Stimulated activated CD8-positive, alpha-beta memory T cell treated with anti-CD3 and anti-CD28 coated beads, Interleukin-4, amount 100 ng/mL, for 24 hours (primary cell): ENCODE measurements at regions not wholly inside any gene's neighbourhood (a gene's known extent, or its start where the extent isn't known, plus 50 kb on each side); places are given as distances from the start of the nearest gene placed in this dataset.

ENCODE experiments used
- DNase-seq: peaks from one replicate; pipeline ENCODE4 v3.0.0-alpha.2; 2020; ENCODE audit warnings: low read depth

GRCh38 chr4:181685461-181685860 lies 557.7 kb upstream of the TENM3 start:
- no peak for DNase-seq

DNA sequence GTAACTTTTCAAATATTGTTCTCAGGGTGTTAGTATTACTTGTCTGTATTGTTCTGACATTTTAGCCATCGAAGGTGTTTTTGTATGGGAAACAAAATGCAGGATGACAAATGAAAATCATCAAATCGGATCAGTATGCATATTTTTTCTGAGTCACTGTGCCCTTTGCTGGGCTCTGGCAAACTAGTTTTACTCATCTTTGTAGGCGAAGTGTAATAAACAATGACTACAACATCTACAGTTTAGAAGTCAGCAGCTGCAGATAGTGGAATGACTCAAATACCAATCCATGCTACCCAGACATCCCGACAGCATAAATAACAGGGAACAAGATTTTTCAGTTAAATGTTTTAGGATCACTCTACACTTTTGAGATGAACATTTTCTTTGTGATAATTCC lies 557.3 kb upstream of the TENM3 start:
- no peak for DNase-seq

GRCh38 chr4:181687116-181687515 lies 556.1 kb upstream of the TENM3 start:
- DNase-seq = no peak

GRCh38 chr4:181688432-181688831 lies 554.8 kb upstream of the TENM3 start:
- DNase-seq = no peak

- DNase-seq = no peak
These were observed 554.3 kb upstream of the TENM3 start for GRCh38 chr4:181688872-181689271.

DNA sequence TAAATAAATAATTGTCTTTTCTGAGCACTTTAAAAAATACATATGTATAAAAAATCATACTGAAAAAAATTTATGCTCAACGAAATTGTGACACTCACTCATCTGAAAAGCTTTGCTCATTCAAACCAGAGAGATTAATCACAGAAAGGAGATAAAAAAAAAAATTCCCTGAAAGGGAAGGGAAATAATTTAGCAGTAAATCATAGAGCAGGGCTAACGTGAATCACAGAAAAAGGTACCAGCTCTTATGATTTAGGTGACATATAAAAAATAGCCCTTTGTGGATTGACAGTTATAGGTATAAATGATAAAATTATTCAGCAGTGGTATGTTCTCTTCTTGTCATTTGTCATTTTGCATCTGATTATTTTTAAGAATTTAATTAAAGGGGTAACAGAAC lies 552.7 kb upstream of the TENM3 start:
- DNase-seq = no peak

- DNase-seq = no peak
These were observed 550.2 kb upstream of the TENM3 start for GRCh38 chr4:181692965-181693364.

DNA sequence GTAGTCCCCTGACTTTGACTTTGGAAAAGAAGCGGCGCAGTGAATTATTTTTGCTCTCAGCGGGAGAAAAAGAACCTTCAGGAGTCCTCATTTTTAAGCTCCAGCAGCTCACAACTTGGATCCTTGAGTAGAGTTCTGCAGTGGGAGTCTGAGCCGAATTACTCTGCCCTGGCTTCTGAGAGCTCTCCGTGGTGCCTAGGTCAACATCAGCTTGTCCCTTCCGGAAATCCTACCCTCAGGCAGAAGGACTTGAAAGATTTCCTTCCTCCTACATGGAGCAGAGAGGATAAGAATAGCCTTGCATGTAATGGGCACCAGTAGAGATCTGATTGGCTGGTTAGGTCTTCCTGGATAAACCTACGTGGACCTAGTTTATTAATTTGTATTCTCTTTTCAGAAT lies 549.7 kb upstream of the TENM3 start:
- no peak for DNase-seq

DNA sequence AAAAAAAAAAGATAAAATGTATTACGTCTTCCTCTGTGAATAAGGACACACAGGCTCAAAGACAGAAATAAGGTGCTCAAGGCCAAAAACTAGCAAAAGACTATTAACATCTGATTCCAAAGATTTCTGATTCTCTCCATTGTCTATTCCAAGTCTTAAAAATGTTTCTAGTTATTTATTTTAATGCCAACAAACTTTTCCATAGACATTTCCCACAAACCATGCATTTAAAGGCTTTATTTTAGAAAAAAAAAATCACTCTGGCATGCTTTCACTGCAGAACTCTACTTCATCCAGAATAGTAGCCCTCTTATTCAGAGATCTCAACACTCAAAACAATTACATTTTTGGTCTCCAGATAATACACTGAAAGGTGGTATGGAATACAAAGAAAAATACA lies 545.0 kb upstream of the TENM3 start:
- DNase-seq = no peak

DNA sequence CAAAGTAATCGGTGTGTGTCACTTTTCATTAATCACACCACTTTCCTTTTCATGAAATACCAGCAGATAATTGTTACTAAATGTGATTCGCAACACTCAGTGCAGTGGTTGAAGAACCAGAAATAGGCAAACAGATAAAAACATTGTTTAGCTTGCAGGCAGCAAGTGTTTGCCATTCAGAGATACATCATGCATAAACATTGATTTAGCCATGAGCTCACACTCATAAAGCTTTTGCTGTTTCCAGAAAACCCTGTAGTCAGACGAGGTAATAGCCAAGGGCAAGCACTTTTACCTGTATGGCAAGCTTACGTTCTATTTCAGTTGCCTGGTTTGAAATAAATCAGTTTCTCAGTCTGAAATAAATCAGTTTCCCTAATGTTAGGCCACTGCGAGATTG lies 542.0 kb upstream of the TENM3 start:
- DNase-seq = no peak

DNA sequence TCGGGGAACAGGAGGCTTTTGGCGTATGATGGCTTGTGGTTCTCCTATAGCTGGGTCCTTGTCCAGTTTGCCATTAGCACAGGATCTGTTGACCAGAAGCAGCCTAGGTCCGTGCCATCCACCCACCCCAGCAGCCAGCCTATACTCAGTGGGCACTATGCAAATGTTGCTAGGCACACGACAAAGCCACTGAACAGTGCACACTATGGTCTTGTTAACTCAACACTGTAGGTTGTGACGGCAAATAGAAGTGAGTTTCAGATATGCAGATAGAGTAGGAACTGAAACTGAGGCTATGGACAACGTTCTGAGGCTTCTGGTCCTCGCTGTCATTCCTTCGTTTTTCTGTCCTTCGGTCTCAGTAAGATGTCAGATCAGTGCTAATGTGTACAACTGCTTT lies 541.3 kb upstream of the TENM3 start:
- no peak for DNase-seq

DNA sequence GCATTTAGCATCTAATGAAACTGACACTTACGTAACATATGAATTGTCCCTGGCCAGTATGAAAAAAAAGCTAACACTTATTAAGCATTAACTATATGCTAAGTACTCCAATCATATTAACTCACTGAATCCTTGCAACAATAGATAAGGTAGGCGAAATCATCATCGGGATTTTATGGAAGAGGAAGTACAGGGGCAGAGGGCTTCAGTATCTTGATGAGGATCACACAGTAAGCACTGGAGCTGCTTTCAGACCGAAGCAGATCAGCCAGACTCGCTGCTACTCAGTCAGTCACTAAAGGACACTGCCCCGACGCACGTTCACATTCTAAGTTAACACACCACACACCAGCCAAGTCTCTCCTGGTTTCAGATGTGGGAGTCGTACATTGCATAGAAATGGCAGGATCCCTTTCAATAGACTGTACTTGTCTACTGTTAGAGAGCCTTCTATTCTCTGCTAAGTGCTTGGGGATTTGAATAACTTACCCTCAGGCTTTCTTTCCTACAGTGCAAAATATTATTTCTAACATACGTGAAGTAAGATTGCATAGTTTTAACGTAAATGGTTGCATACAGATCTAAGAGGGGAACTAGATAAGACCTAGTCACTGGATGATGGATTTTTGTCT lies 540.2 kb upstream of the TENM3 start:
- no peak for DNase-seq

- DNase-seq = no peak
These were observed 533.1 kb upstream of the TENM3 start for GRCh38 chr4:181710143-181710542.

DNA sequence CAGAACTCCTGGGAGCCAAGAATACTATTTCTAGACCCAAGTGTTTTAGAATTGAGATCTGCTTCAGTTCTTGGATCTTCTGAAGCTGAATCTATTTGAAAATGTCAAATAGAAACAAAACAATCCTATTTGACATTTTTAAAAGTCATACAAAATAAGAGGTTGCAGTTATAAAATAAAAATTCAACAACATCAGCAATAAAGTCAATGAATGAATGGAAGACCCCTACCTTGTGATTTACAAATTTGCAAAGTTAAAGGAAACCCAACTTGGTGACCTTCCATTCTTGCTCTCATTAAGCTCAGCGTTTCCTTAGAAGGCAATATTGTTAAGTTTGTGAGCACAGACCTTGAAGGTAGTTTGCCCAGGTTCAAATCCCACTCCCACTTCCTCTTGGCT lies 531.8 kb upstream of the TENM3 start:
- no peak for DNase-seq

GRCh38 chr4:181728305-181728966 lies 514.8 kb upstream of the TENM3 start:
- no peak for DNase-seq

GRCh38 chr4:181731900-181732299 lies 511.3 kb upstream of the TENM3 start:
- DNase-seq = no peak

DNA sequence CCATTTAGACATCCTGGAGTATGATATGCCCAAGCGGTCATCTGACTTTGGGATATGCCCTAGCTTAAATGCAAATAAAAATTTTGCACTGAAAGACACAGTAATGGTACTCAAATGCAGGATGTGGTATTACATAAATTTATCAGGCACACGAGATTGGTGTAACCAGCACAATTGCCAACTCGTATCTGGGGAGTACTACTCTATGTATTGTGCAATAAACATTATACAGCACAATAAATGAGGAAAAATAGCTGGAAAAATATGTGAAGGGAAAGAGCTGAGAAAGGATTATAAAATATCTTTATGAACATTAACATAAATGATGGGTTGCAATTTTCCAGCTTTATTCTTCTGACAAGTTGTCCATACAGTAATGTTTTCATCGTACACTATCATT lies 505.5 kb upstream of the TENM3 start:
- DNase-seq = no peak

DNA sequence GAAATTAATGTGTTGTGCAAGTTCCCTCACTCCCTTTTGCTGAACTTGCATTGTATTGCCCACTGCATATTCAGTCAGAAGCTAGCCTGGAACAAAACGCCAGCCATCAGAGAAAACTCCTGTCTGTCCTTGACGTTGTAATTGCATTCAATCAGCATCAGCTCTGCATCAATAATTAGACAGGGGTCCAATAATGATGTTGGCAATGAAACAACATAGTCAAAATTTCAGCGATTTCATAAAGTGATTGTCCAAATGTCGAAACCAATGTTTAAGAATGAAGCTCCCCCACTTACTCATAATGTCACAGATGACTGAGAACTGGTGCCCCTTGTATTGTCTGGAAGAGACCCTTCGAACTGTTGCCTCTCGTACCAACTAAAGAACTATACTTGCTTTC lies 504.2 kb upstream of the TENM3 start:
- DNase-seq = no peak

DNA sequence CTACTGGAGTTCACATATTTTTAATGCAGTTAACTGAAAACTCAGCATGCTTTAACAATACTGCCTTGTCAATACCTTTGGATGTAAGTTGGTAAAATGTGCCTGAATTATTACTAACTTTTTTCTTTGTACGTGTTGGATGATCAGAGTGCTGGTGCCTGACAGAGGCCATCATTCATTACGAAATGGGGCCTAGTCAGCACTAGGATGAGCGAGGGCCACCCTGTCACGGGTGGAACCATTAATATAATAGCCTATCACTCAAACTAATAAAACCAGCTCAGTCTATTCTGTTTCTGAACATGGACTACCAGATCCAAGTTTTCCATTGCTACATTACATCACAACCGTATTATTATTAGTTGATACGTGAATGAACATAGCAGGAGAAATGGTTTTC lies 501.7 kb upstream of the TENM3 start:
- no peak for DNase-seq

- DNase-seq = no peak
These were observed 497.1 kb upstream of the TENM3 start for GRCh38 chr4:181745933-181746625.

DNA sequence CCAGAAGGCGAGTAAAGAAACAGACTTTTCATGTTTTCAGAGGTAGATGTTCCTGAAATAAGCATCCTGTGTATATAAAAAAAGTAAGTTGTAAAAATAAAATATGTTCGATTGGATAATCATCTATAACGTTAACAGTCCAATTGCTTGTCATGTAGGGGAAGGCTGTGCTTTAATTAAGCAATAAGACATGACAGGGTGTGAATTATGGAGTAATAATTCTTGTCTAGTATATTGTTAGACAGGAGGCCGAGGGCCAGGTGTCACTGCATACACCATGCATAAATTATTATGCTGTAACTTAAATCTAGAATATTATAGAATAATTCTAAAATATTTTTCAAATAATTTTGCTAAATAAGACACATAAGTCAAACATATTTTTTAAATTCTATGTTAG lies 494.6 kb upstream of the TENM3 start:
- no peak for DNase-seq

- DNase-seq = no peak
These were observed 490.7 kb upstream of the TENM3 start for GRCh38 chr4:181752516-181752915.

DNA sequence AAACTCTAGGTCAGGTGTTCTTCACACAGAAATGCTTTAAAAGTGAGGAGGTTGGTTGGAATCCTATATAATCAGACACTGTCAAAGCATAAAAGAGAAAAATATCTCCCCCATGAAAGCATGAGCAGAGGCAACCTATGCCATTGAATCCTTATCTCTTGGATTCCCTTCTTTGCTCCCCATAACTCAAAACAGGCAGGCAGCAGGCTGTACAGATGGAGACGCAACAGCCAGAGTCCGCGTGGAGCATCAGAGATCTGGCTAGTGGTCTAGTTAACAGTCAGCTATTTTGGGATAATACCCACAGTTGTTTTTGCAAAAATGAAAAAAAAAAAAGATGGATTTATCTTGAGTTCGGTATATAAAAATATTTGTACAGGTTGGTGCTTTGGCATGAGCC lies 490.0 kb upstream of the TENM3 start:
- DNase-seq = no peak

GRCh38 chr4:181755846-181756245 lies 487.4 kb upstream of the TENM3 start:
- no peak for DNase-seq
